ENCODE measurements at regions not wholly inside any gene's neighbourhood (a gene's known extent, or its start where the extent isn't known, plus 50 kb on each side); places are given as distances from the start of the nearest gene placed in this dataset.

DNA sequence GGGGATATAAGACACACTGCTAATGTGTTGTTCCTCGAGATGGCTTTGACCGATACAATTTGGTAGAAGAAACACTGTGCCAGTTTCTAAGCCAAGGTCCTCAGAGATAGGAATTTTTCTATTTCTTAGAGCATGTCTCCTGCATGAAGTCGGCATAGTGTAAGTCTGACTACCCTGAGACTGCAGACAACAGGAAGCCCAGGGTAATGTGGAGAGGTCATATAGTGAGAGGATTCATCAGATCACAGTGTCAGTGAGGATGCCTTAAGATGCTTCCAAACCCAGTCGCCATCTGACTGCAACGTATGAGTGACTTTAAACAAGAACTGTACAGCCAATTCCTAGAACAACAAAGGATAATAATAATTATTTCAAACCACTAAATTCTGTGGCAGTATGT, 818.3 kb upstream of the GYPC start:
- intact Hi-C loops (cut with DNase I; ENCODE audit: low total_unique reads), result no loop called here
- H3K4me3 ChIP-seq, result no peak overlapping the region
- no peak for DNase-seq
- no peak overlapping the region for H3K27ac ChIP-seq
- H3K4me1 ChIP-seq, result no peaks in the 10 kb centered on the region
- no peak for TF ChIP-seq POLR2A (IDR thresholded peaks at IDR 0.05)
- no peaks in the 10 kb centered on the region for H3K27me3 ChIP-seq
- no peaks in the 10 kb centered on the region for H3K36me3 ChIP-seq (ENCODE audit: low read depth, missing control alignments)
- H3K9me3 ChIP-seq, result no peaks in the 10 kb centered on the region
- 80 to 85% methylated on average over 5 of the region's 5 CpGs for WGBS, 2 donors

- H3K27ac ChIP-seq, result no peak overlapping the region
- H3K4me3 ChIP-seq, result no peak overlapping the region
- DNase-seq, result no peak
- H3K4me1 ChIP-seq, result no peaks in the 10 kb centered on the region
- no peaks in the 10 kb centered on the region for H3K36me3 ChIP-seq (ENCODE audit: low read depth, missing control alignments)
- TF ChIP-seq CTCF (IDR thresholded peaks at IDR 0.05) (no peak), POLR2A (IDR thresholded peaks at IDR 0.05) (no peak)
- H3K9me3 ChIP-seq, result no peaks in the 10 kb centered on the region
- intact Hi-C loops (cut with DNase I; ENCODE audit: low total_unique reads), result no loop called here
- H3K27me3 ChIP-seq, result no peaks in the 10 kb centered on the region
Observed at GRCh38 chr2:125839945-125840344, 816.0 kb upstream of the GYPC start.

GRCh38 chr2:125842041-125842440, 813.9 kb upstream of the GYPC start:
- Histone ChIP-seq H3K9me3 (no peaks in the 10 kb centered on the region), H3K36me3 (ENCODE audit: low read depth, missing control alignments) (no peaks in the 10 kb centered on the region), H3K4me1 (no peaks in the 10 kb centered on the region), H3K4me3 (no peak overlapping the region), H3K27ac (no peak overlapping the region), H3K27me3 (no peaks in the 10 kb centered on the region)
- WGBS, 2 donors, result 76 to 79% methylated on average over 1 of the region's 1 CpG
- no peak for TF ChIP-seq POLR2A (IDR thresholded peaks at IDR 0.05)
- no peak for TF ChIP-seq CTCF (IDR thresholded peaks at IDR 0.05)
- intact Hi-C loops (cut with DNase I; ENCODE audit: low total_unique reads), result no loop called here
- DNase-seq, result no peak

DNA sequence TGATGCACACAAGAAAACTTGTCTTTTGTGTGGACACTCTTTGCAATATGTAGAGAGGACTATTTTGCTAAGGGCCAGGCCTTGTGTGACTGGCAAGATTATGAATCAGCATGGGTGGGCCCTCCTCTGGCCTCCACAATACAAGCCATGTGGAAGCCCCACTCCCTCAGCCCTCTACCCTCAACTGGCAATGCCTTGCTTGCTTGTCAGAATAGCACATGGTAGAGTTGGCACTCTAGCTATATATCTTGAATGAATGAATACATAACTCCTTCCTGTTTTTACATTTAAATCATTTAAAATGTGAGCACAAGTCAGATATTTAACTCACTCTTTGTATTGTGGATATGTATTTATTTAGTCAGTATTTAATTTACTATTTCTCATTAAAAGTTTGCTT, 805.4 kb upstream of the GYPC start:
- H3K36me3 ChIP-seq (ENCODE audit: low read depth, missing control alignments), result no peaks in the 10 kb centered on the region
- H3K4me3 ChIP-seq, result no peak overlapping the region
- no peak for DNase-seq
- no peaks in the 10 kb centered on the region for H3K4me1 ChIP-seq
- no peak overlapping the region for H3K27ac ChIP-seq
- no peak for TF ChIP-seq POLR2A (IDR thresholded peaks at IDR 0.05)
- no peak for TF ChIP-seq CTCF (IDR thresholded peaks at IDR 0.05)
- intact Hi-C loops (cut with DNase I; ENCODE audit: low total_unique reads), result no loop called here
- no peaks in the 10 kb centered on the region for H3K27me3 ChIP-seq
- H3K9me3 ChIP-seq, result no peaks in the 10 kb centered on the region

GRCh38 chr2:125852364-125852763, 803.6 kb upstream of the GYPC start:
- Histone ChIP-seq H3K36me3 (ENCODE audit: low read depth, missing control alignments) (no peaks in the 10 kb centered on the region), H3K27me3 (no peaks in the 10 kb centered on the region), H3K4me3 (no peak overlapping the region), H3K27ac (no peak overlapping the region), H3K9me3 (no peaks in the 10 kb centered on the region), H3K4me1 (no peaks in the 10 kb centered on the region)
- WGBS, 2 donors, result 93 to 94% methylated on average over 1 of the region's 1 CpG
- no peak for DNase-seq
- TF ChIP-seq POLR2A (IDR thresholded peaks at IDR 0.05), result no peak
- no peak for TF ChIP-seq CTCF (IDR thresholded peaks at IDR 0.05)
- intact Hi-C loops (cut with DNase I; ENCODE audit: low total_unique reads), result no loop called here
